ENCODE measurements at regions not wholly inside any gene's neighbourhood (a gene's known extent, or its start where the extent isn't known, plus 50 kb on each side); places are given as distances from the start of the nearest gene placed in this dataset.

DNA sequence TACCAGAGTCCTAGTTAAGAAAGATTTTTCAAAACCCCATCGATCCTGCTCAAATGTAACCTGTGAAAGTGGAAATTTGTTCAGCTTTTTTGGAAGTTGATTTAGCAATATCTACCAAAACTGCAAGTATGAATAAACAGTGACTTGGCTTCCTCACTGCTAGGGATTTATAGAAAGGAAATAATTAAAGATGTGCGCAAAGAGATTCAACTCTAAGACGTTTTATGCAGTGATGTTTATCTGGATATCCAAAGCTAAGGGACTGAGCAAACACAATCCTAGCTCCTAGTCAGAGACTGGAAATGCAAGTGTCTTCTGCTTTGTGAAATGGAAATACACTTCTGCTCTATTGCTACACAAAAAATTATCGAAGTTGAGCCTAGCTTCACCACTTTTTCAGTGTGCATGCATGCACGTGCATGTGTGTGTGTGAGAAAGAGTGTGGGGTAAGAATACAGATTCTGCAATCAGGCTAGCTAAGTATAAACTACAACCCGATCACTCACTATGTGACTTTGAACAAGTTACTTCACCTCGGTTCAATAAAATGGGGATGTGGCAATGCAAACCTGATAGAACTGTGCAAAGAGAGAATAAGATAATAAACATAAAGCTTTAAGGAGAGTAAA, 52.1 kb upstream of the FOXF1 start:
- FAIRE-seq (no peak), DNase-seq (ENCODE audit: insufficient read length) (no peak)
- no peak for TF ChIP-seq TAF1 (IDR thresholded peaks at IDR 0.05; ENCODE audit: borderline replicate concordance, low read depth, low read length)
- no peak for TF ChIP-seq POLR2AphosphoS5 (IDR thresholded peaks at IDR 0.05; ENCODE audit: low read depth, low read length)
- no peak for TF ChIP-seq POLR2A (IDR thresholded peaks at IDR 0.05; ENCODE audit: low read depth, low read length)

GRCh38 chr16:86459266-86459665, 51.1 kb upstream of the FOXF1 start:
- no peak for TF ChIP-seq TAF1 (IDR thresholded peaks at IDR 0.05; ENCODE audit: borderline replicate concordance, low read depth, low read length)
- TF ChIP-seq POLR2A (IDR thresholded peaks at IDR 0.05; ENCODE audit: low read depth, low read length) = no peak
- TF ChIP-seq POLR2AphosphoS5 (IDR thresholded peaks at IDR 0.05; ENCODE audit: low read depth, low read length) = no peak
- FAIRE-seq = no peak
- DNase-seq (ENCODE audit: insufficient read length) = no peak
